Cardiac fibroblast (primary cell): ENCODE measurements at regions not wholly inside any gene's neighbourhood (a gene's known extent, or its start where the extent isn't known, plus 50 kb on each side); places are given as distances from the start of the nearest gene placed in this dataset.

Experiments used
- DNase-seq, 2 donors: peaks; one replicate each; pipeline versions ENCODE4 v3.0.0 to v3.0.0-alpha.2; 2010; ENCODE audit warnings: low read depth in 2 of 2
- H3K4me3 ChIP-seq, 2 donors: replicated peaks in 1 of 2; 1 replicate in 1 of 2; 2 replicates in 1 of 2; pipeline ENCODE4 v1.5.1; 2011; ENCODE audit warnings: low read depth in 2 of 2, low read length in 2 of 2, mild to moderate bottlenecking in 2 of 2, moderate library complexity in 1 of 2
- TF ChIP-seq, protein P1 (sequence below): IDR thresholded peaks from one replicate; pipeline ENCODE4 v1.5.1; 2011; ENCODE audit warnings: low read depth, mild to moderate bottlenecking, low read length, inconsistent platforms

DNA sequence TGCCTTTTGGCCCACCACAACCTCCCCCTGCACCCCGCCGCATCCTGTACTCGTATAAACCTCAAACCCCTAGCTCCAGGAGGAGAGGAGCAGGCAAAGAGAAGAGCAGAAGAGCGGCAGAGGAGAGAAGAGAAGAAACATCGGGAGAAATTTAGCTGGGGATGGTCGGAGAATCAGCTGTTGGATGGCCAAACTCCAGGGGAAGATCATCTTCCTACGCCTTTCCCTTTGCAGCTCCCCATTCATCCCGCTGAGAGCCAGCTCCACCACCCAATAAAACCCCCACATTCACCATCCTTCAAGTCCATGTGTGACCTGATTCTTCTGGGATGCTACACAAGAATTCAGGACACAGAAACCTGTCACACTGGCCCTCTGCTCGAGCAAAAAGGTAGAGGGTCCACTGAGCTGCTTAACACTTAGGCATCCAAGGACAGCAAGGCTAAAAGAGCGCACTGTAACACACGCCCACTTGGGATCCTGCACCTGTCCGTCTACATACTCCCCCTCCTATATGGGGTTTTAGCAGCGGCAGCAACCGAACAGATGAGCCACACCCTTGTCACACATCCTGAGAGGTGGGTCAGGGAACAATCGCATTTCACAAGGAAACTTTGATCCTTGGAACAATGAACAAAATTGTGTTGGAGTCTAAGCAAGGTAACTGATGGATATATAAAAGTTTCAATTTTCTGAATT is 51.6 kb upstream of the MIR17HG start:
- H3K4me3 ChIP-seq, result no peak overlapping the region
- TF ChIP-seq, protein P1, sequence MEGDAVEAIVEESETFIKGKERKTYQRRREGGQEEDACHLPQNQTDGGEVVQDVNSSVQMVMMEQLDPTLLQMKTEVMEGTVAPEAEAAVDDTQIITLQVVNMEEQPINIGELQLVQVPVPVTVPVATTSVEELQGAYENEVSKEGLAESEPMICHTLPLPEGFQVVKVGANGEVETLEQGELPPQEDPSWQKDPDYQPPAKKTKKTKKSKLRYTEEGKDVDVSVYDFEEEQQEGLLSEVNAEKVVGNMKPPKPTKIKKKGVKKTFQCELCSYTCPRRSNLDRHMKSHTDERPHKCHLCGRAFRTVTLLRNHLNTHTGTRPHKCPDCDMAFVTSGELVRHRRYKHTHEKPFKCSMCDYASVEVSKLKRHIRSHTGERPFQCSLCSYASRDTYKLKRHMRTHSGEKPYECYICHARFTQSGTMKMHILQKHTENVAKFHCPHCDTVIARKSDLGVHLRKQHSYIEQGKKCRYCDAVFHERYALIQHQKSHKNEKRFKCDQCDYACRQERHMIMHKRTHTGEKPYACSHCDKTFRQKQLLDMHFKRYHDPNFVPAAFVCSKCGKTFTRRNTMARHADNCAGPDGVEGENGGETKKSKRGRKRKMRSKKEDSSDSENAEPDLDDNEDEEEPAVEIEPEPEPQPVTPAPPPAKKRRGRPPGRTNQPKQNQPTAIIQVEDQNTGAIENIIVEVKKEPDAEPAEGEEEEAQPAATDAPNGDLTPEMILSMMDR, result no peak
- DNase-seq, result no peak

DNA sequence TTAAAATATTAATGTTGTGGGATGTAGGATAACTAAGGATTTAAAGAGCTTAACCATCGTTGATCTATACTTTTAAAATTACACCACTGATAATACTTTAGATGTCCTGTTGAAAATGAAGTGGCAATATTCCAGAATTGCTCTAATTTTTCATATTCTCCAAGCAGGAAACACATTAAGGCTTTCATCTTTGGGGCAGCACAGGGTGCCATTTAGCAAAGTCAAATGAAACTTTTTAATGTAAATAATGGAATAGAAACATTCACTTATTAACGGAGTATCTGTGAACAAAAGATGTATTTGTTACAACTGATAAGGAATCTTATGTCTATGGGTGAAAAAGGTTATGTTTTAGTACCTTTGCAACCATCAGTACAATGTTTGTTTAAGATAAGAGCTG is 50.0 kb upstream of the MIR17HG start:
- DNase-seq, result no peak
- no peak overlapping the region for H3K4me3 ChIP-seq
- TF ChIP-seq, protein P1, result no peak
